ENCODE measurements at regions not wholly inside any gene's neighbourhood (a gene's known extent, or its start where the extent isn't known, plus 50 kb on each side); places are given as distances from the start of the nearest gene placed in this dataset.
"Not testable (repeated sequence)": the region's sequence is repeated elsewhere in the genome, so short reads cannot be mapped to it uniquely, and the experiment has no call there.

DNA sequence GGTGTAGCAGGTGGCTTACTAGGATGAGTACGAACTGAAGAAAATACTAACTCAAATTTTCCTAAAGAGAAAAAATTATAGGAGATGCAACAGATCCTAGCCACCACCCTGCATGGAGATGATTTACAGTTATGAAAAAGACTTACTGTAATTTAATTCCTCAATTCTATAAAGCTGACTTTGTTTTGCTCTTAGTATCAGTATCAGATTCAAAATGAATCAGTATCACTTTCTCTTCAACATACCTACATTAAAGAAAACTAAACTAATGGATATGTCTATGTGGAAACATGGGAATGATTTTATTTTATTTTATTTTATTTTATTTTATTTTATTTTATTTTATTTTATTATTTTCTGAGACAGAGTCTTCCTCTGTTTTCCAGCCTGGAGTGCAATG, 525.8 kb downstream of the NLGN4X start:
- DNase-seq (ENCODE audit: low read depth, low spot score), result no peak

GRCh38 chrX:5695971-5696370, 532.7 kb downstream of the NLGN4X start:
- DNase-seq (ENCODE audit: low read depth, low spot score), result no peak

DNA sequence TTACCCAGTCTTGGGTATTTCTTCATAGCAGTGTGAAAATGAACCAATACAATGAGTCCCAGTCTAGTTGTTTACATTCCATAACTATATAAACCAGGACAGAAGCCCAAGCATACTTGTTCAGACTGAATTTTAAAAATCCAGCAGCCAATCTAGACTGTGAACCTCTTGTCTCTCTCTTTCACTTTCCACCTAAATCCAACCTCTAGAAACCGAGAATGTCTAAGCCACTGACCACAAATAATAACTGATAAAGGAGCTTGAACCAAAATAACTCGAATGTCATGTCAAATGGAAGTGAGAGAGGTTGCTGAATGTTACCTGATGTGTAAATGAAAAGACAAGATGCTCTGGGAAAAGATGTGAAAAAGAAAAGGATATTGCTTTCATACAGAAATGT, 544.7 kb downstream of the NLGN4X start:
- no peak for DNase-seq (ENCODE audit: low read depth, low spot score)

- DNase-seq (ENCODE audit: low read depth, low spot score), result no peak
These were observed 547.5 kb downstream of the NLGN4X start for GRCh38 chrX:5681159-5681558.

GRCh38 chrX:5674036-5674435, 554.6 kb downstream of the NLGN4X start:
- no peak for DNase-seq (ENCODE audit: low read depth, low spot score)

- no peak for DNase-seq (ENCODE audit: low read depth, low spot score)
These were observed 556.6 kb downstream of the NLGN4X start for GRCh38 chrX:5672099-5672498.

DNA sequence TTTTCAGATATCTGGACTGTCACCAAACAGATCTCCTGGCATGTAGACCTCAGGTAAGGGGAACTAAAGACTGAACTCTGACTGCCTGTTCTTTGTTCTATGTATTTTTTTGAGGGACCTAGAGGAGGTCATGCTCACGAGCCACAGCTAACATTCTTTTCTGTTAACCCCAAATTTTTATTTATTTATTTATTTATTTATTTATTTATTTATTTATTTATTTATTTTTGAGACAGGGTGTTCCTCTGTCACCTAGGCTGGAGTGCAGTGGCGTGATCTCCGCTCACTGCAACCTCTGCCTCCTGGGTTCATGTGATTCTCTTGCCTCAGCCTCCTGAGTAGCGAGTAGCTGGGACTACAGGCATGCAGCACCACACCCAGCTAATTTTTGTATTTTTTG, 562.0 kb downstream of the NLGN4X start:
- DNase-seq (ENCODE audit: low read depth, low spot score), result not testable (repeated sequence)

DNA sequence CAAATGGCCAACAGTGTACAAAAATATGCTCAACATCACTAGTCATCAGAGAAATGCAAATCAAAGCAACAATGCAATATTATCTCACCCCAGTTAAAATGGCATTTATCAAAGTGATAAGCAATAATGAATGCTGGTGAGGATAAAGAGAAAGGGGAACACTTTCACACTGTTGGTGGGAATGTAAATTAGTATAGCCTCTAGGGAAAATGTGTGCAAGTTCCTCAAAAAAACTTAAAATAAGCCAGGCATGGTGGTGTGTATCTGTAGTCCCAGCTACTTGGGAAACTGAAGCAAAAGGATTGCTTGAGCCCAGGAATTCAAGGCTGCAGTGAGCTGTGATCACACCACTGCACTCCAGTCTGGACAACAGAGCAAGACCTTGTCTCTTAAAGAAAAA, 572.1 kb downstream of the NLGN4X start:
- DNase-seq (ENCODE audit: low read depth, low spot score), result no peak

- peak; percentile 20 for DNase-seq (ENCODE audit: low read depth, low spot score)
These were observed 577.8 kb downstream of the NLGN4X start for GRCh38 chrX:5650904-5651303.

DNA sequence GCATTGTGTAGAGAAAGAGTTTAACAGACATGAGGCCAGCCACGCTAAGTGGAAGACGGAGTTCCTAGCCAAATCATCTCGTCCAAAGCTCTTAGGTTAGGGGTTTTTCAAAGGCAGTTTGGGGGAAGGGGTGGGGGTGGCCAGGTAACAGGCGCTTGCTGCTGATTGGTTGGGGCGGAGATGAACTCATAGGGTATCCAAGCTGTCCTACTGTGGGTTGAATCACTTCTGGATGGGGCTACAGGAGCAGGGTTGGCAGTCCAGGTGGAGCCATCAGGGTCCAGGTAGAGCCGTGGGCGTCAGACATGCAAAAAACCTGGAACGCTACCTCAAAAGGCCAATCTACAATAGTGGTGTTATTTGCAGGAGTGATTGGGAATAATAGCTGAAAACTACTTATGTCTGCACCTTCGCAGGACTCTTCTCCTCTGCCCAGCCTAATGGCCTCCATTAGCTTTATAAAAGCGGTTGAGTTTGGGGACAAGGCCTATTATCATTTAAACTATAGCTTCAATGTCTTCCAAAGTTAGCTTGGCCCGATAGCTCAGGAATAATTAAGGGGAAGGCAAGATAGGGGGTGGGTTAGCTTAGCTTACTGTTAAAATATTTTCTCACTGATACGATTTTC, 579.6 kb downstream of the NLGN4X start:
- DNase-seq (ENCODE audit: low read depth, low spot score), result peak; percentile 62

DNA sequence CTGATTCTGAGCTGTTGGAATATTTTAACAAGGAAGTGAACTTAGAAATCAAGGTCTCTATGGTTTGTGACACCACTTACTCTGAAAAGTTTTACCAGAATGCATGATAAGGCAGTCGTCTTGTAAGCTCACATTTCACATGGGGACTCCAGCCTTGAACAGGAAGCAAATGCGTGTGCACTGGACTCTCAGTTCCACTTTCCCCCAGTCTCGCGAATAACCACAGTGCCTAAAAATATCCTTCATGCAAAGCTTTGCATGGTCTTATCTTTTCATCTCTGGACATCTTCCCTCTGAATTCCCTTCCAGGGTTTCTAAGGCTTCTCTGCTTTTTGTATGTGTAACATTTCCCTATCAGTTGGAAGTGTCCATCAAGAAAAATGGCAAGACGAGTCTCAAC, 581.8 kb downstream of the NLGN4X start:
- DNase-seq (ENCODE audit: low read depth, low spot score), result no peak

- DNase-seq (ENCODE audit: low read depth, low spot score), result no peak
These were observed 583.9 kb downstream of the NLGN4X start for GRCh38 chrX:5644776-5645175.

DNA sequence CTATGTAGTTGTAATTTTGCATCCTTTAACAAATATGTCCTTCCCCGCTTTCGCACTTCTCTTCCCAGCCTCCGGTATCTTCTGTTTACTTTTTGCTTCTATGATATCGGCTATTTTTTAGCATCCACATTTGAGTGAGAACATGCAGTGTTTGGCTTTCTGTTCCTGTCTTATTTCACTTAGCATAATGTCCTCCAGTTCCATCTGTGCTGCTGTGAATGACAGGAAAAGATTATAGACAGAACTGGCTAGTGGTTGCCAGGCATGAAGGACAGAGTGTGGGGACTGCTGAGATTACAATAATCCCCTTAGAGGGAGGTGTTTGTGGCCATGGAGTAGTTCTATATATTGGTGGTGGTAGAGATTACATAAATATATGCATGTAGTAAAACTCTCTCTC, 588.6 kb downstream of the NLGN4X start:
- no peak for DNase-seq (ENCODE audit: low read depth, low spot score)

GRCh38 chrX:5638572-5638971, 590.1 kb downstream of the NLGN4X start:
- no peak for DNase-seq (ENCODE audit: low read depth, low spot score)

- DNase-seq (ENCODE audit: low read depth, low spot score), result no peak
These were observed 595.8 kb downstream of the NLGN4X start for GRCh38 chrX:5632887-5633286.

DNA sequence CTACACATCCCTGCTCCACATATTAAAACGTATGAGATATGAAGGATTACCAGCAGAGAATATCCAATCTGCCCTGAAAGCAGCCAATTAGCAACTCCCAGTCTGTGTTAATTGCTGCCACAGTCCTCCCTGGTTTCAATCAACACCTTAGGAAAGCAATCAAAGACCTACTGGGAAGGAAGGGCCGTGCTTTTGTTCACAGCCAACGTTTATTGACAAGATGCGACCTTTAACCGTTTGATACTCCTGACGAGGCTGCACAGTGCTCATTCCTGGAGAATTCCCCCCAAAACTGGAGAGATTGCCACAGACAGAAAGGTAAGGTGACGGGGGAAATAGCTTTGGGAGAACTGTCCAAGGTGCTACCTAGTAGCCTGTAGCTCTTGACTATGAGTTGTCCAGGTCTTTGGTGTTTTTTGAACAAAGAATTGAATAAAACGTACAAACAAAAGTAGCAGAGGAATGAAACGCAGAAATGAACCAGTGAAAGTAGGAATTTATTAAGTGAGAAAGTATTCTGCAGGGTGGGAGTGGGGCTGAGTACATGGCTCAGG, 596.5 kb downstream of the NLGN4X start:
- no peak for DNase-seq (ENCODE audit: low read depth, low spot score)

DNA sequence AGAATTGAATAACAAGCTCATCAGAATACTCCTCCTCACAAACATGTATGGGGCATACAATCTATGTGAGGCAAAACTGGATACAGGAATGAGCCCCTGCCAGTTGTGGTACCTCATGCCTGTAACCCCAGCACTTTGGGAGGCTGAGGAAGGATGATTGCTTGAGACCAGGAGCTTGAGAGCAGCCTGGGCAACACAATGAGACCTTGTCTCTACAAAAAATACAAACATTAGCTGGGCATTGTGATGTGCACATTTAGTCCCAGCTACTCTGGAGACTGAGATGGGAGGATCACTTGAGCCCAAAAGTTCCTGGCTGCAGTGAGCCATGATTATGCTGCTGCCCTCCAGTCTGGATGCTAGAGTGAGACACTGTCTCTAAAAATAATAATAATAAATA, 611.0 kb downstream of the NLGN4X start:
- no peak for DNase-seq (ENCODE audit: low read depth, low spot score)

GRCh38 chrX:5595570-5595969, 633.1 kb downstream of the NLGN4X start:
- peak; percentile 5 for DNase-seq (ENCODE audit: low read depth, low spot score)

- DNase-seq (ENCODE audit: low read depth, low spot score), result no peak
These were observed 641.9 kb downstream of the NLGN4X start for GRCh38 chrX:5586726-5587125.

DNA sequence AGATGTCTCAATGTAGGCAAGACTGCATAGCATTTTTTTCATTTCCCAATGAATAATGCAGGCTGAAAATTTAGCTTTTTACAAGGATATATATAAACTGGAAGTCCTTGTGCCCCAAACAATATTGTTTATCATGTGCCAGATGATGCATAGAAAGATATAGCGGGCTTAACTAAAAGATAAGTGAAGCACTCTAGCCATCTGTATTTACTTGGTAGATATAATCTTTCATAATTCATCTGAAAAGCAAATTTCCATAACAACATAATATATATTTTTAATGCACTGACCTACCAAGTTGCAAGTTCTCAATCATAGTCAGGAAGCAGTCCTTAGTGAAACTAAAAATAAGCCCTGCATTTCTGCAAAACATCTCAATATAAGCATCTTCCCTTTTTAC, 653.3 kb downstream of the NLGN4X start:
- no peak for DNase-seq (ENCODE audit: low read depth, low spot score)

- no peak for DNase-seq (ENCODE audit: low read depth, low spot score)
These were observed 659.7 kb downstream of the NLGN4X start for GRCh38 chrX:5568934-5569333.

- DNase-seq (ENCODE audit: low read depth, low spot score), result no peak
These were observed 669.3 kb downstream of the NLGN4X start for GRCh38 chrX:5559386-5559785.

- no peak for DNase-seq (ENCODE audit: low read depth, low spot score)
These were observed 679.2 kb downstream of the NLGN4X start for GRCh38 chrX:5549512-5549911.

DNA sequence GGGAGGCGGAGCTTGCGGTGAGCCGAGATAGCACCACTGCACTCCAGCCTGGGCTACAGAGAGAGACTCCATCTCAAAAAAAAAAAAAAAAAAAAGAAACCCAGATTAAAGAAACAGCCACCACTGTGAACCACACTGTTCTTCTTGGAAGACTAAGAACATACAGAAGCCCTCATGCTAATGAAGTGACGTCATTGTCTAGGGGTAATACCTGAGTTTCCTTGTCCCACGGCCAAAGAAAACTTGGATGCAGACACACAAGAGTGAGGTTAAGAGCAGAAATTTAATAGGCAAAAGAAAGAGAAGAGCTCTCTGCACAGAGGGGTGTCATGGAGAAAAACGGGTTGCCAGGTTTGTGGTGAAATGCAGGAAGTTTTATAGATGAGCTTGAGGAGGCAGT, 691.6 kb downstream of the NLGN4X start:
- no peak for DNase-seq (ENCODE audit: low read depth, low spot score)
